ENCODE measurements at regions not wholly inside any gene's neighbourhood (a gene's known extent, or its start where the extent isn't known, plus 50 kb on each side); places are given as distances from the start of the nearest gene placed in this dataset.

DNA sequence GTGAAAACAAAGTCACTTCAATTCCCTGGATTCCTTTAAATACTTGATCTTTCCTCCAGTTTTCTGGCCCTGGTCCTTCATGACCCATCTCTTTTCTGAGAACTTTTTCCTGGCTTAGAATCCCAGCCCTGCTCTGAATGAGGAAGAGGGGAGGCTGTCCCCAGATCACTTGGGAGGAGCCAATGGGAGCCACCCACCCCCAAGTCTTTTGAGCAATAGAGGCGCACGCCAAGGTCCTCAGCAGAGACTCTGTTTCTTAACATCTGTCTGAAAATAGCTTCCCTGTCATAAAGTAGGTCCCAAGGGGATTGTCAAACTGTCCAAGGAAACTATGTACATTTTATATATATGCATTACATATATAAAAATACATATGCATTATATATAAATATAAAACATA lies 126.8 kb downstream of the ADRA2A start:
- no peak for DNase-seq (ENCODE audit: low read depth)

- no peak for DNase-seq (ENCODE audit: low read depth)
Observed at GRCh38 chr10:111204838-111205237, 128.0 kb downstream of the ADRA2A start.

DNA sequence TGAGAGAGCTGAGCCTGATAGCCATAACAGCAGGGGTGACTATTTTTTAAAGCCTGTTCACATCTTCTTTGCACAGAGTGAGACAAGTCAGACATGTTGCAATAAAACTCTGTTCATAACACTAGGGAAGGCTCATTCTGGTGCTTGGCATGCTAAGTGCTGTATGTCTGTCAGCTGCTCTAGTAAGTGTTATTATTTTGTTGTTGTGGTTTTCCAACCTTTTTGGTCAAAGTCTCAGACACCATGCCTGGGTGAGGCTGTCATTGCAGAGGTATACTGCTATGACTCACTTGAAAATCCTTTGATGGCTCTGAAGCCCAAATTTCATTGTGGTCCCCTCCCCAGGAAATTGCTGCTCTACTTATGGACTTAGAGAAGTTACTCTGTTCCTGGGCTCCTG lies 129.7 kb downstream of the ADRA2A start:
- DNase-seq (ENCODE audit: low read depth), result no peak

- DNase-seq (ENCODE audit: low read depth), result no peak
Observed at GRCh38 chr10:111207500-111207899, 130.7 kb downstream of the ADRA2A start.

- DNase-seq (ENCODE audit: low read depth), result no peak
Observed at GRCh38 chr10:111208951-111209350, 132.1 kb downstream of the ADRA2A start.

- DNase-seq (ENCODE audit: low read depth), result no peak
Observed at GRCh38 chr10:111209692-111210091, 132.9 kb downstream of the ADRA2A start.

- DNase-seq (ENCODE audit: low read depth), result no peak
Observed at GRCh38 chr10:111211241-111211640, 134.4 kb downstream of the ADRA2A start.

- DNase-seq (ENCODE audit: low read depth), result no peak
Observed at GRCh38 chr10:111211706-111212105, 134.9 kb downstream of the ADRA2A start.

GRCh38 chr10:111221682-111222480 lies 145.1 kb downstream of the ADRA2A start:
- DNase-seq (ENCODE audit: low read depth), result no peak

- no peak for DNase-seq (ENCODE audit: low read depth)
Observed at GRCh38 chr10:111222961-111223360, 146.1 kb downstream of the ADRA2A start.

GRCh38 chr10:111231779-111232178 lies 154.9 kb downstream of the ADRA2A start:
- DNase-seq (ENCODE audit: low read depth), result no peak

DNA sequence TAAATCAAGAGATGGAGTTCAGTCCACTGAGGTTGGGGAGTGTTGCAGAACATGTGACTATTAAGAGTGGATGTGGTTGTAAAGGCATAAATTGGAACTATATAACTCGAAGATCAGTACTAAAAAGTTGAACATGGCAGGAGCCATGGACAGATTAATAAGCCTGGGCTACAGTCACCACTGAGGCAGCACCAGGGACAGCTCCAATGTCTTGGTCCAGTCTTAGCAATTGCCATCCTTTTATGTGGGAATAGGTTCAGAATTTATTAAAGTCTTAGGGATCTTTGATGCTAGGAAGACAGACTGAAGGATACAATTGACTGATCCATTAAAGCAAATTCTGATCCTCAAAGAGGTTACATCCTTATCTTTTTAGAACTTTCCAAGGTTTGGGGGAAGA lies 156.6 kb downstream of the ADRA2A start:
- DNase-seq (ENCODE audit: low read depth), result no peak

DNA sequence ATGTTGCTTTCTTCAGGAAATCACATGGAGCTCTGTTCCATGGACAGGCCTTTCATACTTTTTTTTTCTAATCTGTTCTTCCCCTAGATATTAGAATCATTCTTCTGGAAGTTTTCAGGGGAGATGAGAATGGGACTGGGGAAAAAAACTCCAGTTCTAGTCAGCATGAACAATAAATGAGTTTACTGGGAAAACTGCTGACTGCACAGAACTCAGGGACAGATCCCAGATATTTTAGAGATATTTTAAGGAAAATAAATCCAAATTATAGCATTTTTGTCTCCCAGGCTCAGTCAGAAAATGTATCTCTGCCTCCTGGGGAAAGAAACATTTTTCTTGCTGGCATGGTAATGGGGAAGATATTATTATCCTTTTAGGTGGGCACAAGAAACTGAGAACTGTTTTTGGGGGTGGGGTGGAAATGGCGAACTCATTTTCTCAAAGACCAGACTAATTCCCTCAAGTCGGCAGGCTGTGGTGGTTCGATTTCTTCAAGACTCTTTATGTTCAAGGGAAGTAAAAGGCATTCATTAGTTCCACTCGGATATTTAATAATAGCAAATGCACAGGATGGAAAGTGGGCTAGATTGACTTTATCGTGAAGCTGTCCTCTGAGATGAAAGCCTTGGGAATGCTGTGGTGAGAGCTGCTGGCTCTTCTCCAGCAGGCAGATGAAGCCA lies 157.5 kb downstream of the ADRA2A start:
- no peak for DNase-seq (ENCODE audit: low read depth)

DNA sequence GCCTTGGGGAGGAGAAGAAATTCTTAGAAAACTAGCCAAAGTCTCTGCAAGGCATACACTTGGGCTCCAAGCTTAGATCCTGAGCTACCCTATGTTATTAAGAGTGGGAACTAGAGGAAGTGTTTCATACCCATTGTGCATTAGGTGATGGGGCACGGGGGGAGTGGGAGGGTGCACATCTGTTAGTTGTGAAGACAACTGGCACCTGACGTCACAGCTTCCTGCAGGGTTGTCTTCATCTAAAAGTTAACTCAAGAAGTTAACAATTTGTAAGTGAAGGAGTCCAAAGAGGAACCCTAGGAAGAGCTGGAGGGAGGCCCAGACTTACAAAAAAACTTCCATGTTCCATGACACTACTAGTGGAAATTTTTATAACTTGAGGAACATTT lies 158.1 kb downstream of the ADRA2A start:
- no peak for DNase-seq (ENCODE audit: low read depth)

DNA sequence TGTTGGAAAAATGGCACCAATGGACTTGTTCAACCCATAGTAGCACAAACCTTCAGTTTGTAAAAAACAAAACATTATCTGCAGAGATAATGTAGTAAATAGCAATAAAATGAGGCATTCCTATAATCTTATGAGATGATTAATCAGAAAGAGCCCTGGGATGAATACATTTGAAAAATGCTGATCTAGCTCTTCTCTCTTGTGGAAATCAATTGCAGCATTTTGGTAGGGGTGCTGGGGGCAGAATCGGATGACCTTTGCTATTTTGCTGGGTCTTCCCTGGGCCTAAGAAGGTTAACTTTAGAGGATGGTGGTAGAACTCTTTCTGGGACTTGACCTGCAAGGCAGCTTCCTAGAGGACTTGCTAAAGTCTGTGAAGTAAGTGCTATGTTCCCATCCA lies 163.5 kb downstream of the ADRA2A start:
- no peak for DNase-seq (ENCODE audit: low read depth)

DNA sequence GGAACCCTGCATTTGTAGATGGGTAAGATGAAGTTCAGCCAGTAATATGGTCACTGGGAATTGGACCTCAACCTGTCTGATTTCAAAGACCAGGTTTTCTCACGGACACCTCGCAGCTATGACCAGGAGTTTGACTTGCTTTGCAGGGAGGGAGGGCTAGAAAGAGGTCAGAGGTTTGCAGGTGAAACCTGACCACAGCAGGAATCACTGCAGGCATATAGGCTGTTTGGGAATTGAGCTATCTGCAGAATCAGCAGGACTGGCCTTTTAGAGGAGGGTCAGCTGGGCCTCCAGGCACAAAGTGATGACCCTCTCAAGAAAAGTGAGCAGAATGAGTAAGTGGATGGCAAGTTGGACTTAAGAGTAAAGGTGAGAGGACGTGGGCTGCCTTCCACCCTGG lies 166.3 kb downstream of the ADRA2A start:
- DNase-seq (ENCODE audit: low read depth), result no peak

DNA sequence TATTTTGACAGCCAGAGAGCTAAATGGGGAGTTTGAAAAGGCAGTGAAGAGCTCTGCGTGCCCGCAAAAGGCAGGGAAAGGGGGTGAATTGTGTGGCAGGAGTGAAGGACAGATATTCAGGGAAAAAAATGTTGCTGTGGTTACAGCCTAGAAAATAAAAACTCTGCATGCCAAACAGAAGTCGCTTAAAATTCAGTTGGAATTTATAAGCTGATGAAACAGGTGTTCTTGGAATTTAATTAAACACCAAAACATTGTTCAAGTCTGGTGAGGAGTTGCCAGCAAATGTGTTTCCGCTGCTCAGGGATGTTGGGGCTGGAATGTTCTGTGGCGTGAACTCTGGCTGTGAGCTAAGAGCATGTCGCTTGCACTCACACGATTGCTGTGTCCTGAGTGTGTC lies 169.3 kb downstream of the ADRA2A start:
- no peak for DNase-seq (ENCODE audit: low read depth)

GRCh38 chr10:111246814-111247452 lies 170.1 kb downstream of the ADRA2A start:
- DNase-seq (ENCODE audit: low read depth), result no peak

- no peak for DNase-seq (ENCODE audit: low read depth)
Observed at GRCh38 chr10:111247781-111248389, 171.1 kb downstream of the ADRA2A start.

DNA sequence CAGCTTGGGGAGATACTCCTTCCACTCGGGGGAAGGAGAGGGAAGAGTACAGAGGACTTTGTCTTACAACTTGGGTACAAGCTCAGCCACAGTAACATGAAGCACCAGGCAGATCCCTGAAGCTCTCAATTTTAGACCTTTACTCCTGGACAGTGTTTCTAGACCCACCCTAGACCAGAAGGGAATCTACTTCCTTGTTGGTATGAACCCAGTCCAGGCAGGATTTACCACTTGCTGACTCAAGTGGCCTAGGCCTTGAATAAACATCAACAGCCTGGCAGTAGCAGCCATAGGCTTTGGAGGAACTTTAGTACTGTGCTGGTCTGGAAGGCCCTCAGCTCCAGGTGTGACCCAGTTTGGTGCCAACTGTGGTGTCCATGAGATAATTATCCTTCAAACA lies 173.1 kb downstream of the ADRA2A start:
- DNase-seq (ENCODE audit: low read depth), result no peak

- no peak for DNase-seq (ENCODE audit: low read depth)
Observed at GRCh38 chr10:111261081-111261615, 184.3 kb downstream of the ADRA2A start.

- DNase-seq (ENCODE audit: low read depth), result no peak
Observed at GRCh38 chr10:111265341-111265740, 188.5 kb downstream of the ADRA2A start.

DNA sequence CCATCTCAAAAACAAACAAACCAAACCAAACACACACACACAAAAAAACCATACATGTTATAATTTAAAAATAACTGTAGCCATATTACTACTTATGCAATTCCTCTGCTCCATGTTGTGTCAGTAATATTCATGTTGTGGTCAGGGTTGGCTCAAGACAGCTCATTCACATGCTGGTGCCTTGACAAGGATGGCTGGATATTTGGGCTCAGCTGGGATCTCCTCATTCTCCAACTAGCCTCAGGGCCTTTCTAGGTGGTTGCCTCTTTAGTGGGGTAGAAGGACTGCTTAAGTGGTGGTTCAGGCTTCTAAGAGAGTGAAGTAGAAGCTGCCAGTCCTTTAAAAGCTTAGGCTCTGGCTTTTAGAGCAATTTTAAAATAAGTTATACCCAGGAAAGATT lies 189.3 kb downstream of the ADRA2A start:
- DNase-seq (ENCODE audit: low read depth), result no peak
